Ectodermal cell (in vitro differentiated cells): ENCODE measurements at regions not wholly inside any gene's neighbourhood (a gene's known extent, or its start where the extent isn't known, plus 50 kb on each side); places are given as distances from the start of the nearest gene placed in this dataset.
"Not testable (repeated sequence)": the region's sequence is repeated elsewhere in the genome, so short reads cannot be mapped to it uniquely, and the experiment has no call there.

Experiments
- H3K27ac ChIP-seq: 2 replicates; pipeline ENCODE4 v1.7.0; 2013; ENCODE audit warnings: mild to moderate bottlenecking, low read depth, low read length; ENCODE audit not compliant: insufficient read depth, poor library complexity, severe bottlenecking
- H3K27me3 ChIP-seq: 2 replicates; pipeline ENCODE4 v1.7.0; 2013; ENCODE audit warnings: mild to moderate bottlenecking, low read length; ENCODE audit not compliant: insufficient read depth, control insufficient read depth, poor library complexity, severe bottlenecking
- H3K36me3 ChIP-seq: one replicate; pipeline ENCODE4 v1.7.0; 2013; ENCODE audit warnings: low read length; ENCODE audit not compliant: control insufficient read depth, insufficient read depth
- H3K4me1 ChIP-seq: one replicate; pipeline ENCODE4 v1.7.0; 2013; ENCODE audit warnings: low read length; ENCODE audit not compliant: control insufficient read depth, insufficient read depth
- H3K4me3 ChIP-seq: 2 replicates; pipeline ENCODE4 v1.7.0; 2013; ENCODE audit warnings: low read depth, low read length, control low read depth; ENCODE audit not compliant: insufficient read depth
- H3K9me3 ChIP-seq: 2 replicates; pipeline ENCODE4 v1.7.0; 2013; ENCODE audit warnings: mild to moderate bottlenecking, low read length, moderate library complexity; ENCODE audit not compliant: control insufficient read depth
- WGBS, 2 experiments: methylation state at CpG; one replicate each; pipeline ENCODE4 v1.1.7; 2013; ENCODE audit warnings: missing lambda C conversion rate in 2 of 2; 5-methylcytosine and 5-hydroxymethylcytosine counted together

DNA sequence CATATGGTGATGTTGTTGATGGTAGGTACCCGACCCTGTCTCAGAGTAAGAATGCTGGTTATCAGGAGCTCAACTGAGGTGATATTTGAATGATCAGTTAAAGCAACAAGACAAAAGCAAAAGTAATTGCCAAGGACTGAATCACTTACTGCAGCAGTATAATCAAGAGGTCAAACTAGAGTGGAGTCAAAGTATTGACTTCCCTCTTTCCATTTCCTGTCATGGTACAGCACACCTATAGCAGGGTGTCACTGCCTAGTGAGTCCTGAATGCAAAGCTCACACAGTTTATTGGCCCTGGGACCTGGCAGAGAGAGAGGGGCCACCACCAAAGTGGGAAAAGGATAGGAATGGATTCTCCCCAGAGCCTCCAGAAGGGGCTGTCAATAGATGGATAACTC is 886.1 kb upstream of the SORCS1 start:
- H3K4me1 ChIP-seq = no peaks in the 10 kb centered on the region
- WGBS, 2 experiments = 90 to 92% methylated on average over 1 of the region's 1 CpG
- H3K4me3 ChIP-seq = no peak overlapping the region
- no peak overlapping the region for H3K27ac ChIP-seq
- no peaks in the 10 kb centered on the region for H3K36me3 ChIP-seq
- H3K9me3 ChIP-seq = no peaks in the 10 kb centered on the region
- H3K27me3 ChIP-seq = no peaks in the 10 kb centered on the region

DNA sequence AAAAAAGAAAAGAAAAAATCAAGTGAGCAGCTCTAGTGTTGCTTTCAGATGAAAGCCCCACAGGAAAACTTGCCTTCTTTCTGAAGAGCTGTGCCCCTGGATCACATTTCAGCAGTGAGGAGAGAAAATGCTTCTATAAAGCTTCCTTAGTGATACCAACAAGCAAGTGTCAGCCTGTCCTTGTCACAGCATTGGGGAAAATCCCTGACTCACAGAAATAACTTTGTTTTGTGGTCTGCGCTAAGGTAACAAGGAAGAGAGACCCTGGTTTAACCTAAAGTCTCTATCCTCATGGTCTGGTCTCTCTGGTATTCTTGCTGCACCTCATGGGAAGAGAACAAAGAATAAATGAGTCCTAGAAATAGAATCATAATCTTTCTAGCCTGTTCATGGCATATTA is 885.2 kb upstream of the SORCS1 start:
- H3K4me3 ChIP-seq = no peak overlapping the region
- H3K27ac ChIP-seq = no peak overlapping the region
- no peaks in the 10 kb centered on the region for H3K27me3 ChIP-seq
- H3K9me3 ChIP-seq = no peaks in the 10 kb centered on the region
- no peaks in the 10 kb centered on the region for H3K36me3 ChIP-seq
- WGBS, 2 experiments = 90 to 92% methylated on average over 1 of the region's 1 CpG
- H3K4me1 ChIP-seq = no peaks in the 10 kb centered on the region

DNA sequence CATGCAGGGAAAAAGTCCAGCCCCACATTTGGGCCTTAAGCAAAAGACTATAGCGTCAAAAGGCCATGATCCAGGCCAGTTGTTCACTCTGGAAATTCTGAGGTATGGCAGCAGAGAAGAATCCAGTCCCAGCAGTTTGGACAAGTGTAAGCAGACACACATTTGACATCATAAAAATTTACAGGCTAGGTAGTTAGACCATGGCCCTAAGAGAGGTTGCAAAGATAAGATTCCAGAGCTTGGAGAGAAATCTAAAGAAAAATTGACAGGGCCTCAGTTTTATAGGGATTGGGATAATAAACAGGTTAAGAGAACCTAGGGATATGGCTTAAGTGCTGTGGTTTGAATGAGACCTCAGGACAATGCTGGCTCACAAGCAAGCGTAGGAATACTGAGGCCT is 884.4 kb upstream of the SORCS1 start:
- H3K27me3 ChIP-seq = no peaks in the 10 kb centered on the region
- H3K4me3 ChIP-seq = no peak overlapping the region
- no peaks in the 10 kb centered on the region for H3K9me3 ChIP-seq
- H3K27ac ChIP-seq = no peak overlapping the region
- H3K36me3 ChIP-seq = no peaks in the 10 kb centered on the region
- 96 to 99% methylated on average over 2 of the region's 2 CpGs for WGBS, 2 experiments
- no peaks in the 10 kb centered on the region for H3K4me1 ChIP-seq

DNA sequence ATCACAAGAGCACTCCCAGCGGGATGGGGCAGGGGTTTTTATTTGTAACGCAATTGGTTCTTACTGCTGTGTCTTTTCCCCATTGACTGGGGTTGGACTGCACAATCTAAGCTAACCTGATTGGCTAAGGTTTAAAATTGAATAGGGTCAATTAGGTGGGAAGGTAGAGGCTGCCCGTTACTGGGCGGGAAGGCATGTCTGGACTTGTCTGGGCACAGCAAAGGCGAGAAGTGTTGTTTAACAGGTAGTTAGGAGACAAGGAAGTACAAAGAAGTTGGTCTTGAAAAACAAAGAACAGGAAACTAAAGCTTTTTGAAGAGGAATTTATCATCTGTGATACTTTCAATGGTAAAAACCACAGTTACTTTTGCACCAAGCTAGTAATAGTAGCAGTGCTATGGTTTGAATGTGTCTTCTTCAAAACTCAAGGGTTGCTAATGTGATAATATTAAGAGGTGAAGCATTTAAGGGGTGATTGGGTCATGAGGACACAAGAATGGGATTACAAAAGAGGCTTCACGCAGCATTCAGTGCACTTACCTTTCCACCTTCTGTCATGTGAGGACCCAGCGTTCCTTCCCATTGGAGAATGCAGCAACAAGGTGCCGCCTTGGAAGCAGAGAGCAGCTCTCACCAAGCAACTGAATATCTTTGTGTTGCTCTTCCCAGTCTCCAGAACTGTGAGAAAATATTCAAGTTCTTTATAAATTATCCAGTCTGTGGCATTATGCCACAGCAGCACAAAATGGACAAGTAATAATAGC is 875.5 kb upstream of the SORCS1 start:
- Histone ChIP-seq H3K4me1 (no peaks in the 10 kb centered on the region), H3K4me3 (no peak overlapping the region), H3K27me3 (no peaks in the 10 kb centered on the region), H3K36me3 (no peaks in the 10 kb centered on the region), H3K27ac (no peak overlapping the region), H3K9me3 (no peaks in the 10 kb centered on the region)
- 93% methylated on average over 8 of the region's 8 CpGs for WGBS, 2 experiments

DNA sequence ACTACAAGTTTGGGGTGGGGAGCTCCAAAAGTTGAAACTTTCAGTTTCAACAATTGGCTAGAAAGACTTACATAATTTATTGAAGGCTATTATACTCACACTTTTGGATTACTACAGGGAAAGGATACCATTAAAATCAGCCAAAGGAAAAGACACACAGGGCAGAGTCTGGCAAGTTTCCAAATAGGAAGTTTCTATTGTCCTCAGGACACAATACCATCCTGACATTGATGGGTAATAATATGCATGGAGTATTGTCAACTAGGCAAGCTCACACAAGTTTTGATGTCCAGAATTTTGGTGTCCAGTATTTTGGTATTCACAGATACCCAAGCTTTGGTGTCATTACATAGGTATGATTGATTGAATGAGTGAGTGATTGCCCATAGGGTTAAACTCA is 872.6 kb upstream of the SORCS1 start:
- Histone ChIP-seq H3K27me3 (no peaks in the 10 kb centered on the region), H3K4me1 (no peaks in the 10 kb centered on the region), H3K27ac (no peak overlapping the region), H3K36me3 (no peaks in the 10 kb centered on the region), H3K4me3 (no peak overlapping the region), H3K9me3 (no peaks in the 10 kb centered on the region)

DNA sequence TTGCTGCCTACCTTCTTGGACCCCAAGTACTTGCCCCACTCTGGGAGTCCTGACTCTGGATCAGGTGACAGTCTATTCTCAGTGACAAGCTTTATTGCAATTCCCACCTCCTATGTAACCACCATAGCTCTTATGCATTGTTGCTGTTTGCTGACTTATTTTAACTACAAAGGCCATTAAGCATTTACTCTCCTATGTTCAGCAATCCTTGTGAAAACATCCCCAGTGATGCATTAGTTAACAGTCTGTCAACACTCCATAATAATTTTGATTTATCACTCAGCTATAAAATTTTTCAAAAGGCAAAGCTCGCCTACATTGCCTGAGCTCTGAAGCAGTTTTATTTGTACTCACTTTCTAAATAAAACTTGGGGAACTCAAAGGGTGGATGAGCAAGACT is 871.8 kb upstream of the SORCS1 start:
- no peak overlapping the region for H3K27ac ChIP-seq
- H3K27me3 ChIP-seq = no peaks in the 10 kb centered on the region
- no peaks in the 10 kb centered on the region for H3K4me1 ChIP-seq
- no peaks in the 10 kb centered on the region for H3K9me3 ChIP-seq
- 90% methylated on average over 1 of the region's 1 CpG; no CpG with 5 or more reads in 1 of the 2 experiments for WGBS, 2 experiments
- no peaks in the 10 kb centered on the region for H3K36me3 ChIP-seq
- no peak overlapping the region for H3K4me3 ChIP-seq

DNA sequence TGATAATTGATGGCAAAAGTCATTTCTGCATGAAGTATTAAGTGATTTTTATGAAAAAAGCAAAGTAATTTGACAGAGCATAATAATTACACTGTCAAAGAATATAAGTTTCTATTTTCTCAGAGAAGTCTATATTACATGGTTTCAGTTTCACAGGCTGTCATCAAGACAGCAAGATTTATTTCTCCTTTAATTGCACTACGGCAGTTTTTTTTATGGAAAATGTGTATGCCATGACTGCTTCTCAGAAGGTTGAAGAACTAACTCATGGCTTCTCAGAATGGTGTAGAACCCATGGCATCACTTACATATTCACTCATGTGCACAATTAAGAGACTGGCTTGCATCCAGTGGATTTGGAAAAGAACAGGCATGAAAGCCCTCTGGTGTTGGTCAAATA is 870.3 kb upstream of the SORCS1 start:
- no peak overlapping the region for H3K4me3 ChIP-seq
- H3K27me3 ChIP-seq = no peaks in the 10 kb centered on the region
- 100% methylated on average over 1 of the region's 1 CpG; no CpG with 5 or more reads in 1 of the 2 experiments for WGBS, 2 experiments
- H3K36me3 ChIP-seq = no peaks in the 10 kb centered on the region
- no peaks in the 10 kb centered on the region for H3K4me1 ChIP-seq
- H3K27ac ChIP-seq = no peak overlapping the region
- no peaks in the 10 kb centered on the region for H3K9me3 ChIP-seq

DNA sequence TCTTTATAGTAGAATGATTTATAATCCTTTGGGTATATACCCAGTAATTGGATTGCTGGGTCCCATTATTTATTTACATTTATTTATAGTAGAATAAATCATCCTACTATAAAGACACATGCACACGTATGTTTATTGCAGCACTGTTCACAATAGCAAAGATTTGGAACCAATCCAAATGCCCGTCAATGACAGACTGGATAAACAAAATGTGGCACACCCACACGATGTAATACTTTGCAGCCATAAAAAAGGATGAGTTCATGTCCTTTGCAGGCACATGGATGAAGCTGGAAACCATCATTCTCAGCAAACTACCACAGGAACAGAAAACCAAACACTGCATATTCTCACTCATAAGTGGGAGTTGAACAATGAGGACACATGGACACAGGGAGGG is 869.0 kb upstream of the SORCS1 start:
- not testable (repeated sequence) for H3K36me3 ChIP-seq, H3K4me3 ChIP-seq, H3K9me3 ChIP-seq, H3K27me3 ChIP-seq, H3K27ac ChIP-seq, H3K4me1 ChIP-seq
- 91 to 95% methylated on average over 3 of the region's 3 CpGs for WGBS, 2 experiments

DNA sequence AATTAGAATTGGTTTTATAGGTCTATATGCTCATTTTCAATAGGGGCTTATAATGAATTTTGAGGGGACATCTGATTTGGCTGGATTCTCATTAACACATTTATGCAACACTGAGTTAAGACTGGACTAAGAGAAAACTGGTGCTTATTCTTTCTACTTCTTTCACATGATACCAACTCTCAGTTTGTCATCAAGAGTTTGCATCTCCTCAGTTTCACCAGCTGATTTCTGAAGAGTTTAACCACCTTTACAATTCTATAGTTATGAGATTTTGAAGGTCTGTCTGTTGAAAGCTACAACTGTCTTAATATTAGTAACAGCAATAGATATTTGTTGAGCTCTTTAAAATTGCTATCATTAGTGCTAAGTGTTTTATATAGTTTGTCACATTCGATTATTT is 867.0 kb upstream of the SORCS1 start:
- H3K9me3 ChIP-seq = no peaks in the 10 kb centered on the region
- 100% methylated on average over 1 of the region's 1 CpG; no CpG with 5 or more reads in 1 of the 2 experiments for WGBS, 2 experiments

DNA sequence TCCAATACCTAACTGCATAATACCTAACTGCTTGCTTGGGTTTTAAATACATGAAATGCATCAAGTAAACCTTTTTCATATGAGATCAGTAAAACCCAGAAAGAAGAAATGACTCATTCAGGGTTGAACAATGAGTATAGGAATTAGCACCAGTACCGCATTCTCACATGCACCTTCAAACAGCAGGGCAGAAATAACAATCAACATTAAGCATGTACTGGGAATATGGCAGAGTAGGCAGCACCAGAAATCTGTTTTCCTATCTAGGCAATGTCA is 850.3 kb upstream of the SORCS1 start:
- 93 to 100% methylated on average over 1 of the region's 1 CpG for WGBS, 2 experiments
- no peaks in the 10 kb centered on the region for H3K4me1 ChIP-seq

More for the DNA sequence above, 867.0 kb upstream of the SORCS1 start:
- Histone ChIP-seq H3K36me3 (no peaks in the 10 kb centered on the region), H3K4me1 (no peaks in the 10 kb centered on the region), H3K27me3 (no peaks in the 10 kb centered on the region), H3K27ac (no peak overlapping the region), H3K4me3 (no peak overlapping the region)

More for the DNA sequence above, 850.3 kb upstream of the SORCS1 start:
- no peaks in the 10 kb centered on the region for H3K27me3 ChIP-seq
- no peaks in the 10 kb centered on the region for H3K9me3 ChIP-seq
- H3K27ac ChIP-seq = no peak overlapping the region
- no peak overlapping the region for H3K4me3 ChIP-seq
- H3K36me3 ChIP-seq = no peaks in the 10 kb centered on the region
